AG04450 (cell line): ENCODE measurements at regions not wholly inside any gene's neighbourhood (a gene's known extent, or its start where the extent isn't known, plus 50 kb on each side); places are given as distances from the start of the nearest gene placed in this dataset.

Experiments
- CTCF ChIA-PET: fragments of 300-600, 350-600 bp; formaldehyde crosslinking; extraction: SDS; loops from one replicate; lab custom pipeline; 2022; ENCODE audit warnings: antibody characterized with exemption, inconsistent platforms; lab: Charles Lee
- POLR2A ChIA-PET: fragments of 350-600 bp; formaldehyde crosslinking; extraction: SDS; loops from one replicate; lab custom pipeline; 2021; ENCODE audit warnings: antibody characterized with exemption, inconsistent platforms; lab: Yijun Ruan, JAX
- DNase-seq: peaks from one replicate; pipeline ENCODE4 v3.0.0-alpha.2; 2011; ENCODE audit warnings: low read depth, low spot score
- H3K27ac ChIP-seq: one replicate; pipeline ENCODE4 v1.5.1; 2012; ENCODE audit warnings: low read depth, low read length, control low read depth
- H3K27me3 ChIP-seq: one replicate; pipeline ENCODE4 v1.6.0; 2012; ENCODE audit warnings: low read length; ENCODE audit not compliant: control insufficient read depth, insufficient read depth
- H3K4me3 ChIP-seq: 2 replicates; pipeline ENCODE4 v1.5.1; 2011; ENCODE audit warnings: mild to moderate bottlenecking, low read depth, low read length, control low read depth
- H3K9me3 ChIP-seq: 2 replicates; pipeline ENCODE4 v1.5.1; 2012; ENCODE audit warnings: low read length; ENCODE audit not compliant: control insufficient read depth, insufficient read depth
- CTCF ChIP-seq: IDR thresholded peaks from 2 replicates; pipeline ENCODE4 v1.5.1; 2011; ENCODE audit warnings: low read depth, low read length, control low read depth, inconsistent platforms

- Histone ChIP-seq H3K9me3 (no peaks in the 10 kb centered on the region), H3K27me3 (no peaks in the 10 kb centered on the region), H3K4me3 (no peak overlapping the region), H3K27ac (no peak overlapping the region)
- ChIA-PET POLR2A (no interaction called here), CTCF (interaction anchor here (1.4 kb wide), 1 partner anchor 68 kb away, joined by 3 read pairs; no protein-coding TSS in a partner anchor)
- no peak for DNase-seq
- TF ChIP-seq CTCF: no peak
These were observed 78.7 kb downstream of the NKX2-1 start for GRCh38 chr14:36441283-36441682.

- no peaks in the 10 kb centered on the region for H3K27me3 ChIP-seq
- ChIA-PET POLR2A (no interaction called here), CTCF (no interaction called here)
- no peak overlapping the region for H3K27ac ChIP-seq
- DNase-seq: no peak
- no peak for TF ChIP-seq CTCF
- H3K4me3 ChIP-seq: no peak overlapping the region
- H3K9me3 ChIP-seq: no peaks in the 10 kb centered on the region
These were observed 80.3 kb downstream of the NKX2-1 start for GRCh38 chr14:36439766-36440165.

- Histone ChIP-seq H3K9me3 (no peaks in the 10 kb centered on the region), H3K27me3 (no peaks in the 10 kb centered on the region), H3K27ac (no peak overlapping the region), H3K4me3 (no peak overlapping the region)
- POLR2A ChIA-PET: no interaction called here
- no peak for TF ChIP-seq CTCF
- no peak for DNase-seq
- CTCF ChIA-PET: interaction anchor here (0.5 kb wide), 1 partner anchor 65 kb away, joined by 3 read pairs; no protein-coding TSS in a partner anchor
These were observed 81.1 kb downstream of the NKX2-1 start for GRCh38 chr14:36438883-36439282.

- POLR2A ChIA-PET: no interaction called here
- no peak overlapping the region for H3K4me3 ChIP-seq
- H3K9me3 ChIP-seq: no peaks in the 10 kb centered on the region
- TF ChIP-seq CTCF: no peak
- no peak for DNase-seq
- H3K27me3 ChIP-seq: no peaks in the 10 kb centered on the region
- CTCF ChIA-PET: no interaction called here
- no peak overlapping the region for H3K27ac ChIP-seq
These were observed 89.4 kb downstream of the NKX2-1 start for GRCh38 chr14:36430662-36431084.

GRCh38 chr14:36430169-36430568 lies 89.9 kb downstream of the NKX2-1 start:
- no peaks in the 10 kb centered on the region for H3K9me3 ChIP-seq

More at GRCh38 chr14:36430169-36430568, 89.9 kb downstream of the NKX2-1 start:
- no peak overlapping the region for H3K4me3 ChIP-seq
- TF ChIP-seq CTCF: no peak
- ChIA-PET POLR2A (no interaction called here), CTCF (no interaction called here)
- no peaks in the 10 kb centered on the region for H3K27me3 ChIP-seq
- no peak overlapping the region for H3K27ac ChIP-seq
- no peak for DNase-seq
